ENCODE measurements at regions not wholly inside any gene's neighbourhood (a gene's known extent, or its start where the extent isn't known, plus 50 kb on each side); places are given as distances from the start of the nearest gene placed in this dataset.

DNA sequence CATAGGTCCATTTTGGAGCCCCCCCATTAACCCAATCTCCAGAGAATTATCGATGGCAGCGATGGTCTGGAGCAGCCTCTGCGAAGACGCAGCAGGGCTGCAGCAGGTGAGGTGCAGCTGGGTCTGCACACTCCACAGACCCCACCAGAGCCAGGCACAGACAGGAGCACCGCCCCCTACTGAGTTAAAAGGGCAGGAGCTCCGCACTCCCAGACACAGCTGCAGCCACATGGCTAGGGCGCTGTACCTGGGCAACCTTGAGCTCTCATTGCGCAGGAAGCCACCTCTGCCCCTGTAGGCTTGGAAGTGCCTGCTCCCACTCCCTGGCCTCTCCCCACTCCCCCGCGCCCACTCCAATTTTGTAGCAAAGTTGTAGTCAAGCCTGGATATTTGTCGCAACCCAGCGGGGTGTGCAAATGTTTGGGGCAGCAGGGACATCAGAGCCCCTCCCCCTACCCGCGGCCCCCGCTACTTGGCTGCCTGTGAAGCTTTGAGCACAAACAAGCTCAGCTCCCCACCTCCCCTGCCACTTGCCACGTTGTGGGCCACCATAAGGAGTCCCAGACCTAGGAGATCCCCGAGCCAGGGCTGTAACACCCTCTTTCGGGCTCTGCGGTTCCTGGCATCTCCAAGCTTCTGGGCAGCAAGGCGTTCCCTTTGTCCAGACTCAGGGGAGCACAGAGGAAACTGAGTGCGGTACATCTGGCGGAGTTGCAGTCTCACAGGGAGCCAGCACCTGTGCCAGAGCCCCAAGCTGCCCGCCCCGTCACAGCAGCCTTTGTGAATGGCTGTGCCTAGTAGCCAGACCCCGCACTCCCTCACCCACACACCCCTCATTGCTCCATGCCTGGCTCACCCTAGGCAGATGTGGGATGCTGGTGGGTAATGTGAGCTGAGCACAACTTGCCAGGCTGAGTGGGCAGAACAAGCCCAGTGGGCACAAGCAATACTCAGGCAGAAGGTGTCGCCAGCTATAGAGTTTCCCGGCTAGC is 949.7 kb upstream of the SLITRK1 start:
- Histone ChIP-seq H3K27me3 (replicated peaks; ENCODE audit: insufficient read depth) (no peaks in the 10 kb centered on the region), H4K20me1 (ENCODE audit: insufficient read depth) (no peaks in the 10 kb centered on the region), H3F3A (ENCODE audit: insufficient read depth) (no peaks in the 10 kb centered on the region), H2AFZ (no peak overlapping the region), H3K4me1 (ENCODE audit: insufficient read depth) (no peaks in the 10 kb centered on the region), H3K9me3 (ENCODE audit: low read depth) (no peaks in the 10 kb centered on the region), H3K36me3 (ENCODE audit: low read depth) (no peaks in the 10 kb centered on the region), H3K9me2 (ENCODE audit: insufficient read depth) (no peaks in the 10 kb centered on the region), H3K79me2 (ENCODE audit: insufficient read depth) (no peaks in the 10 kb centered on the region), H3K9ac (no peak overlapping the region), H3K4me3 (no peak overlapping the region), H3K4me2 (ENCODE audit: unreplicated experiment) (no peak overlapping the region), H3K27ac (no peak overlapping the region)
- in situ Hi-C loops (cut with MboI) = no loop called here
- no peak for DNase-seq
- WGBS, 2 experiments (ENCODE audit: low coverage in 1 of 2, low lambda C conversion rate in 2 of 2, missing lambda C conversion rate in 2 of 2) = 60% methylated on average over 27 of the region's 27 CpGs
- TF ChIP-seq EZH2phosphoT487 (IDR thresholded peaks at IDR 0.05; ENCODE audit: insufficient read depth, low read depth) (no peak), EZH2 (IDR thresholded peaks at IDR 0.05; ENCODE audit: insufficient read depth, poor library complexity, severe bottlenecking) (no peak)

DNA sequence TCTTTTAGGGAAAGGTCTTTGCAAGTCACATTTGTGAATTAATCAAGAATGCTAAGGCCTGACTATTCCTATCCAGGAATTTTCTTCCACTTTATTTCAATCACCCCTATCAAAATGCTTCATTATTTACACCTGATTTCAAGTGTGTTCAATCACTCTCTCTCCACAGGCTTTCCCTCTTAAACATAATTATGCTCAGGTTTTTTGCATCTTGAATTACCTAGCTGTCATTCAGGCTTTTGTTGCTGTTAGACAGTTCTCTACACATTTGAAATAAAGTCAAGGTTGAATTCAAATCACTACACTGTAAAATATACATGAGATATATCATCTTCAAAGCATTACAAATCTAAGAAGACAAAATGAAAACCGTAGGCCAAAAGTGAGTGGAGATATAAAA is 941.3 kb upstream of the SLITRK1 start:
- Histone ChIP-seq H3K36me3 (ENCODE audit: low read depth) (no peaks in the 10 kb centered on the region), H3K79me2 (ENCODE audit: insufficient read depth) (no peaks in the 10 kb centered on the region), H3K4me1 (ENCODE audit: insufficient read depth) (no peaks in the 10 kb centered on the region), H3K9ac (no peak overlapping the region), H3K9me2 (ENCODE audit: insufficient read depth) (no peaks in the 10 kb centered on the region), H3K4me3 (no peak overlapping the region), H3K27me3 (replicated peaks; ENCODE audit: insufficient read depth) (no peaks in the 10 kb centered on the region), H3K9me3 (ENCODE audit: low read depth) (no peaks in the 10 kb centered on the region), H4K20me1 (ENCODE audit: insufficient read depth) (no peaks in the 10 kb centered on the region), H3F3A (ENCODE audit: insufficient read depth) (no peaks in the 10 kb centered on the region), H2AFZ (no peak overlapping the region), H3K27ac (no peak overlapping the region), H3K4me2 (ENCODE audit: unreplicated experiment) (no peak overlapping the region)
- no peak for TF ChIP-seq EZH2phosphoT487 (IDR thresholded peaks at IDR 0.05; ENCODE audit: insufficient read depth, low read depth)
- TF ChIP-seq EZH2 (IDR thresholded peaks at IDR 0.05; ENCODE audit: insufficient read depth, poor library complexity, severe bottlenecking) = no peak
- DNase-seq = no peak
- 4 to 24% methylated on average over 1 of the region's 1 CpG for WGBS, 2 experiments (ENCODE audit: low coverage in 1 of 2, low lambda C conversion rate in 2 of 2, missing lambda C conversion rate in 2 of 2)
- in situ Hi-C loops (cut with MboI) = no loop called here

DNA sequence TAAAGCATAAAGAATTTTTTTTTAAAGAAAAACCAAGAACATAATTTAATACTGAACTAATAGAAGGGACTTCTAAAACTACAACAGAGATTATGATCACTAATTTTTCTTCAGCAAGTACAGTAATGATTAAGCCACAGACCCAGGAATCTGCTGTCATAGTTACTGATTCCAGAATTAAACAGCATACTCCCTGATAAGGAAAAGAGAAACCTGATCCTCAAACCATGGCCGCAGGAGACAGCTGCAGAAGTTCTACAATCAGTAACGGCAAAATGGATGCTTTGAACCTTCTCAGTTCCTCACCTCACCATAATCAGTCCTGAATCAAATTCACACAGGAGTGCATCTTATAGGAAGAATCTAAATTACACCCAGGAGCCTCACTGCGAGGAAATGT is 939.0 kb upstream of the SLITRK1 start:
- DNase-seq = no peak
- in situ Hi-C loops (cut with MboI) = no loop called here

DNA sequence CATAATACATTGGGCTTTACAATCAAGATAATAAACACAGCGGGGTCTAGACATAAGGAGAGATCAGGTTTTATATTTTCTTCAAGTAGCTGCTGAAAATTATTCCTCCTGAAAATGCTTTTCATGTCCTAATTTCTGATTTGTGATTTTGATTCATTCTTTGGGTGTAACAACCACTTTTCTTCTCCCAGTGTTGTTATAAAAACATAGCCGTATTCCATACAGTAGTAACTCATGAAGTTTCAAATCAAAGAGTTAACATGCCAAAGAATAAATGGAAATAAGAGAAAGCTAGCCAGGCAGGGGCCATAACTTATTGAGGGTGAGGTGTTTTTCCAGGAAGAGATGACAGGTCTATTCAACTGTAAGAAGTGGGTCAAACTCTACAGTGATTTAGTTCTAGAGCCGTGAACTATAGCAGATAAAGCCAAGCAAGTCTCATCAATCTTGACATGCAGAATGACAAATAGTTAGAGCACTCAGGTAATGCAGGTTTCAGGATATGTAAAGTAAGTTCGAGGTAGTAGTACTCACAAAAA is 934.4 kb upstream of the SLITRK1 start:
- no peaks in the 10 kb centered on the region for H3K9me2 ChIP-seq (ENCODE audit: insufficient read depth)
- no peaks in the 10 kb centered on the region for H3K36me3 ChIP-seq (ENCODE audit: low read depth)
- no peak overlapping the region for H3K9ac ChIP-seq
- no peak overlapping the region for H2AFZ ChIP-seq
- no peak overlapping the region for H3K4me2 ChIP-seq (ENCODE audit: unreplicated experiment)
- no peaks in the 10 kb centered on the region for H4K20me1 ChIP-seq (ENCODE audit: insufficient read depth)
- 6 to 7% methylated on average over 4 of the region's 4 CpGs for WGBS, 2 experiments (ENCODE audit: low coverage in 1 of 2, low lambda C conversion rate in 2 of 2, missing lambda C conversion rate in 2 of 2)
- H3F3A ChIP-seq (ENCODE audit: insufficient read depth) = no peaks in the 10 kb centered on the region
- no peaks in the 10 kb centered on the region for H3K79me2 ChIP-seq (ENCODE audit: insufficient read depth)
- no peaks in the 10 kb centered on the region for H3K4me1 ChIP-seq (ENCODE audit: insufficient read depth)
- no peaks in the 10 kb centered on the region for H3K27me3 ChIP-seq (replicated peaks; ENCODE audit: insufficient read depth)
- in situ Hi-C loops (cut with MboI) = no loop called here
- no peaks in the 10 kb centered on the region for H3K9me3 ChIP-seq (ENCODE audit: low read depth)
- no peak for TF ChIP-seq EZH2 (IDR thresholded peaks at IDR 0.05; ENCODE audit: insufficient read depth, poor library complexity, severe bottlenecking)
- TF ChIP-seq EZH2phosphoT487 (IDR thresholded peaks at IDR 0.05; ENCODE audit: insufficient read depth, low read depth) = no peak
- no peak for DNase-seq
- H3K4me3 ChIP-seq = no peak overlapping the region
- no peak overlapping the region for H3K27ac ChIP-seq

More for the DNA sequence above, 939.0 kb upstream of the SLITRK1 start:
- no peak overlapping the region for H3K4me3 ChIP-seq
- no peaks in the 10 kb centered on the region for H3K36me3 ChIP-seq (ENCODE audit: low read depth)
- no peak overlapping the region for H3K9ac ChIP-seq
- TF ChIP-seq EZH2phosphoT487 (IDR thresholded peaks at IDR 0.05; ENCODE audit: insufficient read depth, low read depth) = no peak
- TF ChIP-seq EZH2 (IDR thresholded peaks at IDR 0.05; ENCODE audit: insufficient read depth, poor library complexity, severe bottlenecking) = no peak
- no peaks in the 10 kb centered on the region for H3K9me2 ChIP-seq (ENCODE audit: insufficient read depth)
- no peak overlapping the region for H3K27ac ChIP-seq
- H3K79me2 ChIP-seq (ENCODE audit: insufficient read depth) = no peaks in the 10 kb centered on the region
- no peaks in the 10 kb centered on the region for H4K20me1 ChIP-seq (ENCODE audit: insufficient read depth)
- H2AFZ ChIP-seq = no peak overlapping the region
- no peaks in the 10 kb centered on the region for H3F3A ChIP-seq (ENCODE audit: insufficient read depth)
- H3K9me3 ChIP-seq (ENCODE audit: low read depth) = no peaks in the 10 kb centered on the region
- H3K27me3 ChIP-seq (replicated peaks; ENCODE audit: insufficient read depth) = no peaks in the 10 kb centered on the region
- no peak overlapping the region for H3K4me2 ChIP-seq (ENCODE audit: unreplicated experiment)
- no peaks in the 10 kb centered on the region for H3K4me1 ChIP-seq (ENCODE audit: insufficient read depth)
- 7 to 10% methylated on average over 3 of the region's 3 CpGs for WGBS, 2 experiments (ENCODE audit: low coverage in 1 of 2, low lambda C conversion rate in 2 of 2, missing lambda C conversion rate in 2 of 2)
